H9 (cell line): ENCODE measurements at regions not wholly inside any gene's neighbourhood (a gene's known extent, or its start where the extent isn't known, plus 50 kb on each side); places are given as distances from the start of the nearest gene placed in this dataset.

Experiments
- DNase-seq: peaks from one replicate; pipeline ENCODE4 v3.0.0-alpha.2; 2017
- H2AFZ ChIP-seq: one replicate; pipeline ENCODE4 v1.6.1; 2013; ENCODE audit warnings: mild to moderate bottlenecking, low read length, control low read depth, moderate library complexity
- H2AK5ac ChIP-seq: 2 replicates; pipeline ENCODE4 v1.6.1; 2013; ENCODE audit warnings: low read length, control low read depth, mixed read lengths; ENCODE audit not compliant: insufficient read length
- H2BK120ac ChIP-seq: one replicate; pipeline ENCODE4 v1.6.1; 2013; ENCODE audit warnings: low read depth, mild to moderate bottlenecking, low read length, control low read depth, inconsistent platforms; ENCODE audit not compliant: poor library complexity, severe bottlenecking
- H2BK12ac ChIP-seq: 2 replicates; pipeline ENCODE4 v1.6.1; 2013; ENCODE audit warnings: low read length, control low read depth, mixed read lengths, low read depth; ENCODE audit not compliant: insufficient read length
- H2BK15ac ChIP-seq: 2 replicates; pipeline ENCODE4 v1.6.1; 2013; ENCODE audit warnings: low read depth, low read length, control low read depth
- H2BK20ac ChIP-seq: one replicate; pipeline ENCODE4 v1.6.1; 2013; ENCODE audit warnings: low read depth, mild to moderate bottlenecking, low read length, control low read depth, inconsistent platforms; ENCODE audit not compliant: poor library complexity, severe bottlenecking
- H2BK5ac ChIP-seq: 2 replicates; pipeline ENCODE4 v1.6.1; 2013; ENCODE audit warnings: low read length, control low read depth, mixed read lengths; ENCODE audit not compliant: insufficient read length
- H3K14ac ChIP-seq: 2 replicates; pipeline ENCODE4 v1.6.1; 2013; ENCODE audit warnings: low read length, control low read depth; ENCODE audit not compliant: insufficient read depth
- H3K18ac ChIP-seq: 2 replicates; pipeline ENCODE4 v1.6.1; 2013; ENCODE audit warnings: low read depth, mild to moderate bottlenecking, mixed read lengths, low read length, control low read depth; ENCODE audit not compliant: insufficient read length
- H3K23ac ChIP-seq: 2 replicates; pipeline ENCODE4 v1.6.1; 2013; ENCODE audit warnings: low read length, control low read depth, mixed read lengths, low read depth; ENCODE audit not compliant: insufficient read length
- H3K23me2 ChIP-seq: 2 replicates; pipeline ENCODE4 v1.6.1; 2013; ENCODE audit warnings: low read depth, mild to moderate bottlenecking, mixed read lengths, low read length, control low read depth; ENCODE audit not compliant: insufficient read length, poor library complexity, severe bottlenecking
- H3K27ac ChIP-seq: 2 replicates; pipeline ENCODE4 v1.5.1; 2013; ENCODE audit warnings: low read length, control low read depth, mixed read lengths, low read depth; ENCODE audit not compliant: insufficient read length
- H3K27me3 ChIP-seq: 2 replicates; pipeline ENCODE4 v1.6.1; 2013; ENCODE audit warnings: low read length, control low read depth, inconsistent platforms; ENCODE audit not compliant: insufficient read depth
- H3K4ac ChIP-seq: 2 replicates; pipeline ENCODE4 v1.6.1; 2013; ENCODE audit warnings: low read depth, mild to moderate bottlenecking, control low read depth, inconsistent platforms, low read length, moderate library complexity
- H3K4me1 ChIP-seq: 2 replicates; pipeline ENCODE4 v1.6.1; 2013; ENCODE audit warnings: low read length, control low read depth, inconsistent platforms; ENCODE audit not compliant: insufficient read depth
- H3K4me2 ChIP-seq: 2 replicates; pipeline ENCODE4 v1.6.1; 2013; ENCODE audit warnings: low read length, control low read depth, mixed read lengths; ENCODE audit not compliant: insufficient read length, insufficient read depth
- H3K56ac ChIP-seq: 2 replicates; pipeline ENCODE4 v1.6.1; 2013; ENCODE audit warnings: low read depth, mild to moderate bottlenecking, mixed read lengths, low read length, control low read depth; ENCODE audit not compliant: insufficient read length
- H3K79me1 ChIP-seq: 2 replicates; pipeline ENCODE4 v1.6.1; 2013; ENCODE audit warnings: low read depth, mild to moderate bottlenecking, moderate library complexity, low read length, control low read depth, inconsistent platforms; ENCODE audit not compliant: insufficient read depth, poor library complexity, severe bottlenecking
- H3K79me2 ChIP-seq: 2 replicates; pipeline ENCODE4 v1.6.1; 2013; ENCODE audit warnings: low read length, control low read depth, inconsistent platforms; ENCODE audit not compliant: insufficient read depth
- H3K9ac ChIP-seq: 2 replicates; pipeline ENCODE4 v1.6.1; 2013; ENCODE audit warnings: low read length, control low read depth, mixed read lengths; ENCODE audit not compliant: insufficient read length; ENCODE audit errors: extremely low read depth
- H3K9me3 ChIP-seq: one replicate; pipeline ENCODE4 v1.6.1; 2013; ENCODE audit warnings: low read depth, low read length, inconsistent platforms; ENCODE audit not compliant: control insufficient read depth
- H3T11ph ChIP-seq: one replicate; pipeline ENCODE4 v1.6.1; 2013; ENCODE audit warnings: mild to moderate bottlenecking, low read length, control low read depth, inconsistent platforms
- H4K20me1 ChIP-seq: one replicate; pipeline ENCODE4 v1.6.1; 2013; ENCODE audit not compliant: control insufficient read depth, insufficient read length, insufficient read depth
- H4K5ac ChIP-seq: 2 replicates; pipeline ENCODE4 v1.6.1; 2013; ENCODE audit warnings: low read depth, mild to moderate bottlenecking, mixed read lengths, low read length, control low read depth; ENCODE audit not compliant: insufficient read length
- H4K8ac ChIP-seq: replicated peaks from 2 replicates; pipeline ENCODE4 v1.6.1; 2013; ENCODE audit warnings: low read length, control low read depth, mixed read lengths, low read depth; ENCODE audit not compliant: insufficient read length
- H4K91ac ChIP-seq: 2 replicates; pipeline ENCODE4 v1.6.1; 2013; ENCODE audit warnings: low read depth, mild to moderate bottlenecking, moderate library complexity, mixed read lengths, low read length, control low read depth; ENCODE audit not compliant: insufficient read length
- H3K27ac Mint-ChIP-seq, 3 experiments: 2 replicates in 2 of 3; 3 replicates in 1 of 3; pipeline ENCODE4 v1.8.0; 2020 to 2021; ENCODE audit warnings: mixed read lengths in 3 of 3, mild to moderate bottlenecking in 1 of 3, moderate library complexity in 1 of 3
- H3K27me3 Mint-ChIP-seq: 2 replicates; pipeline ENCODE4 v1.8.0; 2021; ENCODE audit warnings: low read depth, mild to moderate bottlenecking, moderate library complexity, mixed read lengths
- H3K36me3 Mint-ChIP-seq, 3 experiments: 2 replicates in 2 of 3; 3 replicates in 1 of 3; pipeline ENCODE4 v1.8.0; 2020 to 2021; ENCODE audit warnings: low read depth in 3 of 3, mixed read lengths in 3 of 3; ENCODE audit not compliant: insufficient read depth in 1 of 3
- H3K4me1 Mint-ChIP-seq, 2 experiments: 2 replicates each; pipeline ENCODE4 v1.8.0; 2020; ENCODE audit warnings: mixed read lengths in 2 of 2
- H3K4me3 Mint-ChIP-seq, 2 experiments: 2 replicates in 1 of 2; 3 replicates in 1 of 2; pipeline ENCODE4 v1.8.0; 2020 to 2021; ENCODE audit warnings: mild to moderate bottlenecking in 2 of 2, mixed read lengths in 2 of 2, moderate library complexity in 1 of 2
- H3K9me3 Mint-ChIP-seq, 2 experiments: 2 replicates in 1 of 2; 3 replicates in 1 of 2; pipeline ENCODE4 v1.8.0; 2020; ENCODE audit warnings: mild to moderate bottlenecking in 2 of 2, mixed read lengths in 2 of 2, moderate library complexity in 1 of 2
- CTCF ChIP-seq: fragments of 200-600 bp; sonication (generic); conservative IDR thresholded peaks from 3 replicates; pipeline ENCODE4 v1.8.0; 2021; ENCODE audit warnings: antibody characterized with exemption, mild to moderate bottlenecking
- WGBS: extraction: QIAGEN DNeasy Blood & Tissue Kit; methylation state at CpG from one replicate; pipeline ENCODE4 v1.1.7; 2013; ENCODE audit warnings: missing lambda C conversion rate, low lambda C conversion rate, mixed read lengths; ENCODE audit not compliant: insufficient read length; ENCODE audit errors: extremely low coverage; 5-methylcytosine and 5-hydroxymethylcytosine counted together

DNA sequence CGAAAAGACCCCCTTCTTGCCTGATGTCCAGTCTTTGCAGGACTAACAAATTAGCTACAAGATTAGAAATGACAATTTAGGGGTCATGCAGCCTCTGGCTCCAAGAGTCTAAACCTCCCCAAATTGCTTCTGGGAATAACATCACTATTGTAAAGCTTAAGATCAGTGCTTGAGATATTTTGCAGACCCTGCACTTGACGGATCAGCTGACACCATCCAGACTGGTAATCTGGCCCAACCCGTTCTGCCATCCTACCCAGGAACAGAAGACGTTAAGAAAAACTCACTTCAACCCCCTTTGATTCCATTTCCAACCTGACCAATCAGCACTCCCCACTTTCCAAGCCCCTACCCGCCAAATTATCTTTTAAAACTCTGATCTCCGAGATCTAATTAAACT lies 236.7 kb upstream of the KRR1 start:
- Mint-ChIP-seq H3K27ac (peak overlapping the region in 2 of 3 experiments; percentile 39 to 42; a peak in 1 of 7 replicates), H3K9me3 (no peaks in the 10 kb centered on the region; a peak in 1 of 5 replicates), H3K4me1 (peaks cover 8 to 23% of the 10 kb centered on the region in 2 experiments; a peak in 3 of 4 replicates), H3K27me3 (peaks cover 2% of the 10 kb centered on the region), H3K4me3 (no peak overlapping the region), H3K36me3 (no peaks in the 10 kb centered on the region)
- H3K4ac ChIP-seq = no peak overlapping the region
- H3K79me2 ChIP-seq = no peaks in the 10 kb centered on the region
- no CpG with 5 or more reads among the region's 6 CpGs for WGBS
- H2BK120ac ChIP-seq = no peak overlapping the region
- DNase-seq = no peak
- no peaks in the 10 kb centered on the region for H3K9me3 ChIP-seq
- no peak overlapping the region for H3K23ac ChIP-seq
- H3K79me1 ChIP-seq = no peaks in the 10 kb centered on the region
- no peak overlapping the region for H3K9ac ChIP-seq
- H2BK12ac ChIP-seq = no peak overlapping the region
- no peak for TF ChIP-seq CTCF
- no peak overlapping the region for H3K18ac ChIP-seq
- no peak overlapping the region for H3K27ac ChIP-seq
- H3T11ph ChIP-seq = no peak overlapping the region
- no peaks in the 10 kb centered on the region for H3K27me3 ChIP-seq
- H2AFZ ChIP-seq = no peak overlapping the region
- no peak overlapping the region for H2AK5ac ChIP-seq
- no peak overlapping the region for H3K14ac ChIP-seq
- no peak overlapping the region for H3K56ac ChIP-seq
- no peak overlapping the region for H2BK15ac ChIP-seq
- no peaks in the 10 kb centered on the region for H3K23me2 ChIP-seq
- peaks cover 6% of the 10 kb centered on the region; the same call in 1 of the 2 replicates for H3K4me1 ChIP-seq
- no peak overlapping the region for H2BK20ac ChIP-seq
- H4K5ac ChIP-seq = no peak overlapping the region
- H3K4me2 ChIP-seq = no peak overlapping the region
- H4K20me1 ChIP-seq = no peaks in the 10 kb centered on the region
- no peak overlapping the region for H4K91ac ChIP-seq
- H4K8ac ChIP-seq = no peak overlapping the region
- no peak overlapping the region for H2BK5ac ChIP-seq
